GM19043 (cell line): ENCODE measurements at regions not wholly inside any gene's neighbourhood (a gene's known extent, or its start where the extent isn't known, plus 50 kb on each side); places are given as distances from the start of the nearest gene placed in this dataset.
"Not testable (repeated sequence)": the region's sequence is repeated elsewhere in the genome, so short reads cannot be mapped to it uniquely, and the experiment has no call there.

ENCODE experiments used
- ATAC-seq: cut with Tn5 transposase; IDR thresholded peaks from one replicate; pipeline ENCODE4 v1.9.1; 2021; ENCODE audit warnings: low read depth; ENCODE audit not compliant: unreplicated experiment

DNA sequence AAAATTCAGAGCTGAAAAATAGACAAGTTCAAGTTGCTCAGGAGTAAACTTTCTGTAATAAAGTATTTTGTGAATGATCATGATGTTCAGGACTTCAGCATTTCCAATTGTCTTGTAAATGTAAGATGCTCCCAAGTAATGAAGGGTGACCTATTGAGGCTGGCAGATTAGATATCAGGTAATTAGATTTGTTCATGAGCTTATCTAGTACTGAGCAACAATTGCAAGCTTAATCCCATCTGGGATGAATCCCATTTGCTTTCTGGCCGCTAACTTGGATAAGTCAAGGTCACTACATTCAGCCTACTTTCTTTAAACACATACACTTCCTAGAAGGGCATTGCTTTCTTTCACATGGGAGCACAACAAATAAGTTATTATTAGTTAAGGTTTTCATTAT lies 82.4 kb upstream of the ITGB1 start:
- no peak for ATAC-seq

GRCh38 chr10:33039181-33039580 lies 81.2 kb upstream of the ITGB1 start:
- ATAC-seq, result no peak

GRCh38 chr10:33038672-33039071 lies 80.6 kb upstream of the ITGB1 start:
- ATAC-seq, result no peak

DNA sequence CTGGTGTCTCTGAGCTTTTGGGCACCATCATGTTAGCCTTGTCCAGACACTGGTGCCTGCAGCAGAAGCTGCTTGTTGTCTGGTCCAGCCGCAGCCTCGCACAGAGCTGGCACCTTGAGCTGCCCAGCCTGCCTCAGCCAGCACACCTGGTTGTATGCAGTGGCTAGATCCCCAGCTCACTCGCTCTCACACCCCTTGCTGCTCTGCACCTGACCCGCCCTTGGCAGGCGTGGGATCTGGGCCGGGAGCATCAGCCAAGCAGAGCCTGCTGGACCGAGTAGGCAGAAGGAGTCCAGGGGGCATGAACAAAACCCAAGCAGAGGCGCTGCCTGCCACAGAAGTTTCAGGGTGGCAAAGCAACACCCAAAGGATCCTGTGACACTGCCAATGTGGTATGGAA lies 79.7 kb upstream of the ITGB1 start:
- ATAC-seq, result no peak

GRCh38 chr10:33036670-33037069 lies 78.6 kb upstream of the ITGB1 start:
- no peak for ATAC-seq

DNA sequence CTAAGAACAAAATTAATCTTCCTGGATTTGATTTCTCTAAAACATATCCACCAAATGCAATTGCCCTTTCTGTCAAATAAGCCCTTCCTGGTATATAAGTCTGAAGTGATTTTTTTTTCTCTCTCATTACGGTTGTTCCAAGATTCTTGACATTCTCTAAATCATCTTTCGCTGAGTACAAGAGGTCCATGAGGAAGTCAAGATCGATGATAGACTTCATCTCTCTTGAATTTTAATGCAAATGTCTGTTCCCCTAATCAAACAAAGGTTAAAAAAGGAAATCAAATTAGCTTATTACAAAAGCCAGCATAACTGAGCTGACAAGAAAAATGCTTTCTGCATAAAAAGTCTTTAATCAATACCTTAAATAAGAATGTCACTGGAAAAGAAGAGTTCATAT lies 77.4 kb upstream of the ITGB1 start:
- no peak for ATAC-seq

- no peak for ATAC-seq
These were observed 76.9 kb upstream of the ITGB1 start for GRCh38 chr10:33034931-33035330.

DNA sequence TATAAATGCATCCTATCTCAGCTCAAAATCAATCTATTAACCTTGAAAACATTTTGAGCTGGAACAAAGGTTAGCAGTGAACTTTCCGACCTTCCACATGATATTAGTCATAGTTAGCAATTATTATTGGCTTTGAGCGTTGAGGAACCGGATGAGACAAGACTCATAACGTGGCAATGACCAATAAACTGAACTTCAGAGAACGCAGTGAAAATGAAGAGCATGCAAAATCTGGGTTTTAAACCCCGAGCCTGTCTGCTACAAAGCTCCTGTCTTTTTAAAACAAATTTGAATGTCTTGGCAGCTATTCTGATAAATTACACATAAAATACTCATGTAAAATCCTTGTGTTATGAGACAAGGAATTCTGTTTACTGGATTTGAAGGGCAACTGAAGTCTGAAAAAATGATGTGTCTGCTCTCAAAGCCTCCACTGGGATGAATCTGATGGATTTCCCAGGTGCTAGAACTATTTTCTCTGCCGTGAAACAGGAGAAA lies 74.7 kb upstream of the ITGB1 start:
- no peak for ATAC-seq

- ATAC-seq, result no peak
These were observed 74.0 kb upstream of the ITGB1 start for GRCh38 chr10:33031815-33032653.

GRCh38 chr10:33031171-33031570 lies 73.1 kb upstream of the ITGB1 start:
- ATAC-seq, result no peak

- ATAC-seq, result not testable (repeated sequence)
These were observed 70.5 kb upstream of the ITGB1 start for GRCh38 chr10:33028515-33028914.

DNA sequence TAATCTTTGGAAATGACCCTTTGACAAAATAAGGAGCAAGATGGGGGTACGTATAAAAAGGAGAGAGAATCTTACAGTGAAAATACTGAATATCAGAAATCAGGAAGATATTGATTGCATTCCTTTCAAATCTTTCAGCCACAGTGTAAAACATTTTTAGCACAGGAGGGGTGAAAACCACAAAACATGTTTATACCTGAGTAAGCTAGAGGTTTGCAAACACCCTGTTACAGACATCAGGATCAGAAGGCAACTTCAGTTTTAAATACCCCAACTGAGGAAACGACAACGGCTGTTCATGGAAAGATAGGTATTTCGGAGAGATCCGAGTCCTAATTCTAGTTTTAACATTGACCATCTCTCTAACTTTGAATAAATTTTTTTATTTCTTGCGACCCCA lies 69.1 kb upstream of the ITGB1 start:
- no peak for ATAC-seq

DNA sequence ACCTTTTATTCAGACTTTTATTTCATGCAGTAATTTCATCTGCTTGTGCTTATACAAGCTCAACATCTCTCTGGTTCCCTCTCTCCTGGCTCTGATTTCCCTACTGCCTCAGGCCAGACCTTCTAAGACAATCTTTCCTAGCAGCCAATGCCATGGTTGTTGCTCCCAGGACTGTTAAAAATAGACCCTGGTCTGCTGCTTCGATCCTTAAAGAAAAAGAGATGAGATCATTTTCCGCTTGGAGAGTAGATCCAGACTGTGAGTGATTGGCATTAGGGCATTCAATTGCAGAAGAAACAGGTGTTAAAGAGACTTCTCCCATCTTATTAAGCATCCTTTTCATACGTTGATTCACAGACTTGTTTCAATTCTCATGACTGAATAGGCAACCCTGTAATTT lies 68.4 kb upstream of the ITGB1 start:
- no peak for ATAC-seq

GRCh38 chr10:33025910-33026309 lies 67.9 kb upstream of the ITGB1 start:
- no peak for ATAC-seq

- no peak for ATAC-seq
These were observed 67.0 kb upstream of the ITGB1 start for GRCh38 chr10:33025039-33025438.

- ATAC-seq, result no peak
These were observed 64.7 kb upstream of the ITGB1 start for GRCh38 chr10:33022691-33023090.

DNA sequence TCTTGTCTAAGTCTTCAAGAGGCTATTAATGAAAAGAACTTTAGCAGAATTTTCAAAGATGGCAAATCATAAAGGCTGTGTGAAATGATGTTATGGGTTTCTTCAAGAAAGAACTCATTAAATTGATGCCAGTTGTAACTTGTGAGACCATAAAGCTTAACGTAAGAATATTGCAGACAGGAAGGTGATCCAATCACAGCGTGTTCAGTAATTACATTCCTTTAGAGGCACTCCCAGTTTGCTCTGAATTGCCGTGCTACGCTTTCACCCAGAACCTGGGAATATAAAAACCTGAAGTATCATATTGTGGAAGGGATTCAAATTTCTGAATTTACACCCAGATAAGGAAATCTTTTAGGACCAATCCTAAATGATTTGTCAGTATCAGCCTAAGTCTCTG lies 64.1 kb upstream of the ITGB1 start:
- no peak for ATAC-seq

DNA sequence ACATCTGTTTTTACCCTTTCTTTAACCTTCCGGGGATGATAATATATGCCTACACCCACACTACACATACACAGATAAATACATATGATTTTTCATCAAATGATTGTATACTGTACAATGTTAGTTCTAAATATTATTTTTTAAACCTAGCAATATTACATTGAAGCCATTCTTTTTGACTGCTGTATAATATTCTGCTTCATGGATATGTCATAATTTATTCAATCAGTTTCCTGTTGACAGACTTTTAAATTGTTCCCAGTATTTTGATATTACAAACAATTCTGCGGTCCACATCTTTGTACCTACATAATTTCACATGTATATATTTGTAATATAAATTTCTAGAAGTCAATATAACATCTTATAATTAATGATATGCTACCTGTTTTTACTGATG lies 59.0 kb upstream of the ITGB1 start:
- ATAC-seq, result no peak

DNA sequence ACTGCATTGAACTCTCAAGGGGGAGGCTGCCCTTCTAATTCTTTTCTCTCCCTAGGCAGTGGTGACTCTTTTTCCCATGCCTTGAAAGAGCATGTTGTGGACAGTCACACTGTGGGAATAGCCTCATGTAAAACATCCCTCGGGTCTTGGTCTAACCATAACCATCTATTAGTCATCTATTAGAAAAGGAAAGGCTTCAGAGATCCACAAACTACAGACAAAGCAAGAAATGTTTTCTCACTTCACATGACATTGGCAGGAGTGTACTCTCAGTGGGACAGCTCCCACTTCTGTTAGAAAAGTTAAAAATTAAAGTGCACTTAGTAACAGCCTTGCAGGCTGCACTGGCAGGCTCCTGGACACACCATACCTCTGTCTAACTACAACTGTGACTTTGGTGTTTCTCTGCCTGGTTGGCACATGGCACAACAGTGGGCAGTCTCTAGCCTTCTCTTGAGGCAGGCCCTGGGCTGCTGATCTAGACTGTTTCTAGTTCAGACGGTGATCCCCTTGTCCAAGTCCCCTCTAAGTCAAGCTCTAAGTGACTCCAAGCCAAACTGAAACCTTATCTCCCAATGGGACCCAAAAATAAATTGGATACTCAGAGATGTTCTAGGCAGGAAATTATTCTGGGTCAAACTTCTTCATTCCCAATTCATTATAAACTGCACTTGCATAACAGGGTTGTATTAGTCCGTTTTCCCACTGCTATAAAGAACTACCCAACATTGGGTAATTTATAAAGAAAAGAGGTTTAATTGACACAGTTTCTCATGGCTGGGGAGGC lies 57.9 kb upstream of the ITGB1 start:
- no peak for ATAC-seq

DNA sequence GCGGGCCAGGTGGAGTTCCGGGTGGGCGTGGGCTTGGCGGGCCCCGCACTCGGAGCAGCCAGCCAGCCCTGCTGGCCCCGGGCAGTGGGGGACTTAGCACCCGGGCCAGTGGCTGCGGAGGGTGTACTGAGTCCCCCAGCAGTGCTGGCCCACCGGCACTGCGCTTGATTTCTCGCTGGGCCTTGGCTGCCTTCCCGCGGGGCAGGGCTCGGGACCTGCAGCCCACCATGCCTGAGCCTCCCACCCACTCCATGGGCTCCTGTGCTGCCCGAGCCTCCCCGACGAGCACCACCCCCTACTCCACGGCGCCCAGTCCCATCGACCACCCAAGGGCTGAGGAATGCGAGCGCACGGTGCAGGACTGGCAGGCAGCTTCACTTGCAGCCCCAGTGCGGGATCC lies 55.3 kb upstream of the ITGB1 start:
- not testable (repeated sequence) for ATAC-seq

DNA sequence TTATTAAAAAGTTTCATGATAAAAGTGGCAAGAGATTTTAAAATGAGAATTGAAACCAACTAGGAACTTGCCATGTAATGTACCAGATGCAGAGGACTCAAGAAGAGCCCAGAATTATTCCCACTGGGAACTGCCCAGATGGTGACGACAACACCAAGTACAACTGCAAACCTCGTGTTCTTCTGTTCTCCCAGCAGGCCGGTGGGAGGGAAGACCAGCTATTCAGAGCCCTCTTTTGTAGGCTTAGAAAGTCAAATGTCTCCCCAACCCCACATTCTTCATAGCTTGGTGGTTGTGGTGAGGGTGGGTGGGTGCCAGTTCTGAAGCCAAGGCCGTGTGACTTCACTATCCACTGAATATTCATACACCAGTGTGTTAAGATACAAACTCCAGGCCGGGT lies 54.3 kb upstream of the ITGB1 start:
- ATAC-seq, result no peak
